Rectal smooth muscle tissue (tissue), 1 donor: ENCODE measurements at regions not wholly inside any gene's neighbourhood (a gene's known extent, or its start where the extent isn't known, plus 50 kb on each side); places are given as distances from the start of the nearest gene placed in this dataset.

Experiments
- H3K27ac ChIP-seq: one replicate; pipeline ENCODE4 v1.7.0; 2013; ENCODE audit warnings: low read depth, low read length, inconsistent platforms
- H3K27me3 ChIP-seq: one replicate; pipeline ENCODE4 v1.7.0; 2013; ENCODE audit warnings: low read length; ENCODE audit not compliant: control insufficient read depth, insufficient read depth
- H3K36me3 ChIP-seq: one replicate; pipeline ENCODE4 v1.7.0; 2013; ENCODE audit warnings: low read length; ENCODE audit not compliant: control insufficient read depth, insufficient read depth
- H3K4me1 ChIP-seq: one replicate; pipeline ENCODE4 v1.7.0; 2013; ENCODE audit warnings: low read length; ENCODE audit not compliant: control insufficient read depth, insufficient read depth
- H3K4me3 ChIP-seq: one replicate; pipeline ENCODE4 v1.7.0; 2013; ENCODE audit warnings: low read length
- H3K9ac ChIP-seq: one replicate; pipeline ENCODE4 v1.7.0; 2013; ENCODE audit warnings: low read length

DNA sequence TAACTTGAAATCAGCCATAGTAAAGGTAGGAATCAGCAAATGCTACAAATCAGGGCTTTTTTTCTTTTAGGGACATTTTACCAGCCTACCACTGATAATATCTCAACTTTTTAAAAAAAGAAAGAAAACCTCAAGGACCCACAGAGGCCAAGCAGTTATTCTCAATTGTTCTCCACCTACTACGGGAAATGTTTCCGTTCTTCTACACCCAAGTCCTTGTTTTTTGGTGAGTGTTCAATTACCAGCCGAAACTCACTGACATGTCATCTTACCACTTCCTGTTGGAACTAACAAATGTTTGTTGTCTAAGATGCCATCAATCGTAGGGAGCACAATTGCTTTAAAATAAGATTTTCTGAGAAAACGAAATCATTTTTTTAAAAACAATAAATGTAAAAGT lies 50.2 kb upstream of the CDK1 start:
- Histone ChIP-seq H3K4me3 (no peak overlapping the region), H3K9ac (no peak overlapping the region), H3K27me3 (no peaks in the 10 kb centered on the region), H3K36me3 (no peaks in the 10 kb centered on the region), H3K27ac (no peak overlapping the region), H3K4me1 (no peaks in the 10 kb centered on the region)

DNA sequence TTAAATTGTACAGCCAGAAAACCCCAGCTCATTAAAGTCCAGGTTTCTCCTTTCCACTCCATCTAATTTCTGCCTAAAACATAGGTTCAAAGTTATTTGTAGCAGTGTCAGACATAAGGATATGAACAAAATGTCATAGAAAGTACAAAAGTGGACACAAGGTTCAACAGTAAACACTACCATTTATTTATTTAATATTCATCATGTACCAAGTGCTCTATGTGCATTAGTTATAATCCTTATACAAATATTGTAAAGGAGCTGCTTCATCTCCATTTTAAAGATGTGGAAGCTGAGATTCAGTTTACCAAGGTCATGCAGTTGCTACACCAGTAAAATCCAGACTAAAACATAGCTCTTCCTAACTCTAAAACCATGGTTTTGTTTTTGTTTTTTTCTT lies 52.0 kb upstream of the CDK1 start:
- no peak overlapping the region for H3K4me3 ChIP-seq
- no peaks in the 10 kb centered on the region for H3K27me3 ChIP-seq
- H3K27ac ChIP-seq = no peak overlapping the region
- no peak overlapping the region for H3K9ac ChIP-seq
- no peaks in the 10 kb centered on the region for H3K36me3 ChIP-seq
- no peaks in the 10 kb centered on the region for H3K4me1 ChIP-seq

DNA sequence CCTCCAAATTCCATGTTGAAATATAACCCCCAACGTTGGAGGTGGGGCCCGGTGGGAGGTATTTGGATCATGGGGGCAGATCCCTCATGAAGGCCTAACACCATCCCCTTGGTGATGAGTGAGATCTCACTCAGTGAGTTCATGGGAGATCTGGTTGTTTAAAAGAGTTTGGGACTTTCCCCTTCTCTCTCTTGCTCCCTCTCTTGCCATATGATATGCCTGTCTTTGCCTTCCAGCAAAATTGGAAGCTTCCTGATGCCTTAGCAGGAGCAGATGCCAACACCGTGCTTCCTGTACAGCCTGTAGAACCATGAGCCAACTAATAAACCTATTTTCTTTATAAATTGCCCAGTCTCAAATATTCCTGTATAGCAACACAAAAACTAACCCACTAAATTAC lies 55.7 kb upstream of the CDK1 start:
- H3K4me3 ChIP-seq = no peak overlapping the region
- H3K36me3 ChIP-seq = no peaks in the 10 kb centered on the region
- H3K27ac ChIP-seq = no peak overlapping the region

DNA sequence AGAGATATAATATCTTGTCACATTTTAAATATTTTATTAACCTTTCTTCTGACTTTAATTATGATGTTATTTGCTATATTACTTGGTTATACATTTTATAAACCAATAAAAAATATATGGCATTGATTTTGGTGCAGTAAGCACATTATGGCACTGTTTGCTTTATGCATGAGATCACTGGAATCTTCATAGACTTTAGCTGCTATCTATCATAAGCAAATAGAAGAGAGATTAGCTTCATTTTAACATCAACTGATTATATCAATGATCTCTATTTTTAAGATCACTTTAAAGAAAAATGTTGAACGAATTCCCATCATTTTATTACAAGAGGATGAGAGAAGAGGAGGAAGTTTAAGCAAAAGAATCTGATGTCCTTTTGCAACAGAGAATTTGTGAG lies 58.6 kb upstream of the CDK1 start:
- Histone ChIP-seq H3K4me3 (no peak overlapping the region), H3K27ac (no peak overlapping the region), H3K4me1 (no peaks in the 10 kb centered on the region), H3K36me3 (no peaks in the 10 kb centered on the region), H3K9ac (no peak overlapping the region), H3K27me3 (no peaks in the 10 kb centered on the region)

More for the DNA sequence above, 55.7 kb upstream of the CDK1 start:
- Histone ChIP-seq H3K4me1 (no peaks in the 10 kb centered on the region), H3K27me3 (no peaks in the 10 kb centered on the region), H3K9ac (no peak overlapping the region)

DNA sequence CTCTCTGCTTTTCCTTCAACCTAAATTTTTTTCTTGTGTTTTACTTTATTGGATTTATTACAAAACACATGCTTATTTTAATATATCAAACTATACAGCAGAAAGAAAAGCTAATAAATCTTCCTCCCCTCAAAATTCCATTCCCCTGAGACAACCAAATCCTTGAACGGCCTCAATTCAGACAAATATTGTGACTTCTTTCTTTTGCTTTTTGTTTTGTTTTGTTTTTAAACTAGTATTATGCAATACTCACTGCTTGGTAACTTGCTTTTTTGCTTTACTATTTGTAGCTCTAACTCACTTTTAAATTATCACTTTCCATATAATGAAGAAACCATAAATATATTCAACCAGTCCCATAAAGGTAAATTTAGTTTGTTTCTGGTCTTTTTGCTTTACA lies 59.4 kb upstream of the CDK1 start:
- Histone ChIP-seq H3K9ac (no peak overlapping the region), H3K27me3 (no peaks in the 10 kb centered on the region), H3K36me3 (no peaks in the 10 kb centered on the region), H3K4me1 (no peaks in the 10 kb centered on the region), H3K4me3 (no peak overlapping the region), H3K27ac (no peak overlapping the region)

DNA sequence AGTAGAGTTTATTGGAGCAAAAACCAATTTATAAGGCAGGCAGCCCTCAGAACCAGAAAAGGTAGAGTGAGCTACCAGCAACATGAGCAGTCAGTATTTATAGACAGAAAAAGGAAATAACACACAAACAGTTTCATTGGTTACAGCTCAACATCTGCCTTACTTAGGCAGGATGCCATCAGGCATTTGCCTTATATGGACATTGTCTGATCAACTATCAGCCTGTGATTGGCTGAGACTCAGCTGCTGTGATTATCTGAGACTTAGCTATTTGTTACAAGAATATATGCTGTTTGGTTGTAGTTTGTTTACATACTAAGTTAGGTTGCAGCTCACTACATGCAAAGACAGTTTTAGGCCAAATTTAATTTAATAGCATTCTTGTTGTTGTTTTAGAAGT lies 60.4 kb upstream of the CDK1 start:
- Histone ChIP-seq H3K4me1 (no peaks in the 10 kb centered on the region), H3K9ac (no peak overlapping the region), H3K4me3 (no peak overlapping the region), H3K36me3 (no peaks in the 10 kb centered on the region), H3K27me3 (no peaks in the 10 kb centered on the region), H3K27ac (no peak overlapping the region)

DNA sequence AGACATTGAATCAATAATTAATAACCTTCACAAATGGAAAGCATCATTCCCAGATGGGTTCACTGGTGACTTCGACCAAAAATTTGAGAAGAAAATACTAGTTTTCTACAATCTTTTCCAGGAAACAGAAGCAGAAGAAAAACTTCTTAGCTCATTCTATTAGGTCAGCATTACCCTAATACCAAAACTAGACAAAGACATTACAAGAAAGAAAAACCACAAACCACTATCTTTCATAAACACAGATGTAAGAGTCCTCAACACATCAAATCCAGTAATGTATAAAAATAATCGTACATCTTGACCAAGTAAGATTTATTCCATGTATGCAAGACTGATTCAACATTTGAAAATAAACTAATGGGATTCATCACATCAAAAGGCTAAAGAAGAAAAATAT lies 64.0 kb upstream of the CDK1 start:
- H3K36me3 ChIP-seq = no peaks in the 10 kb centered on the region
- no peaks in the 10 kb centered on the region for H3K27me3 ChIP-seq
- H3K4me1 ChIP-seq = no peaks in the 10 kb centered on the region
- no peak overlapping the region for H3K27ac ChIP-seq
- no peak overlapping the region for H3K9ac ChIP-seq
- H3K4me3 ChIP-seq = no peak overlapping the region

DNA sequence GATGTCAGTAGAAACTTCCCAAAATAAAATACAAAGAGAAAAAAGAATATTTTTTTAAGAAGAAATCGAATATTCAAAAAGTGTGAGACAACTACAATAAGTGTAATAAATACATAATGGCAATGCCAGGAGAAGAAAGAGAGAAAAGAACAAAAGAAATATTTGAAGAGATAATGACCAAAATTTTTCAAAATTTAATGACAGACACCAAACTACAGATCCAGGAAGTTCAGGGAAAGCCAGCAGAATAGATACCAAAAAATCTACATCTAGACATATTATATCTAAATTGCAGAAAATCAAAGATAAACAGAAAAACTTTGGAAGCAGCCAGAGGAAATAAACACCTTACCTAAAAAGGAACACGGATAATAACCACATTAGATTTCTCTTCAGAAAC lies 66.8 kb upstream of the CDK1 start:
- no peak overlapping the region for H3K9ac ChIP-seq
- H3K27ac ChIP-seq = no peak overlapping the region
- no peaks in the 10 kb centered on the region for H3K4me1 ChIP-seq
- no peak overlapping the region for H3K4me3 ChIP-seq
- no peaks in the 10 kb centered on the region for H3K27me3 ChIP-seq
- H3K36me3 ChIP-seq = no peaks in the 10 kb centered on the region

DNA sequence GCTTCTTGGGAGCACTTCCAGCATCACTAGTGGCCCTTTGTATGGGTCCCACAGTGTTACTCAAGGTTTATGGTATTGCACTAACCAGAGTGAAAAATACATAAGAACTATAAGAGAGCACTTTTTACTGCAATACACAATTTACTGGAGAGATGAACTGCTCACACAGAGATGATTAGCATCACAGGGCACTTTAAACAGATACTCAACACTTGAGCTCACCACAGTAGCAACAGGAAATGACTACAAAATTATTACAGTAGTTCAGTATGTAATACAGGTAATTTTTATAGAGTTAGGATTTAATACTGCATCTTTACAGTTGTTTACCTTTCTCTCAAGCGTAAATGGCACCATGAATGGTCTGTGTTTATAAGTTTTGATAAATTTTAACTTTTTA lies 68.2 kb upstream of the CDK1 start:
- H3K36me3 ChIP-seq = no peaks in the 10 kb centered on the region
- H3K4me3 ChIP-seq = no peak overlapping the region
- H3K27me3 ChIP-seq = no peaks in the 10 kb centered on the region
- no peaks in the 10 kb centered on the region for H3K4me1 ChIP-seq
- H3K9ac ChIP-seq = no peak overlapping the region
- H3K27ac ChIP-seq = no peak overlapping the region

DNA sequence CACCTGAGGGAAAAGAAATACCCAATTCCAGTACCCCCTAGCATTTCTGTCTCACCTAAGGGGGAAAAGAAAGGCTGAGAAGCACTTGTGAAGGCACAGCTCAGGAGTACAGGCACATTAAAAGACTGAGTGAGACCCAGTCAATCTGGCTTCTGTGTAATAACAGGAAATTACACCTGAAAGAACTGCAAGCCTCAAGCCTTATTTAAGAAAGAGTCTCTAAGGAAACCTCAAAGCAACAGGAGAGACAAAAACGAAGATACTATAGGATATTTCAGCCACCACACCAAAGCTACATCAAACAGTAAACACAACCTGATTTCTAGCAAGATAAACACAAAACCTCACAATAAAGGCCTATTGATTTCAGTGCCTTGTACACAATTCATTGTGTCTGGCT lies 69.6 kb upstream of the CDK1 start:
- Histone ChIP-seq H3K9ac (no peak overlapping the region), H3K4me1 (no peaks in the 10 kb centered on the region), H3K27me3 (no peaks in the 10 kb centered on the region), H3K36me3 (no peaks in the 10 kb centered on the region), H3K4me3 (no peak overlapping the region), H3K27ac (no peak overlapping the region)

DNA sequence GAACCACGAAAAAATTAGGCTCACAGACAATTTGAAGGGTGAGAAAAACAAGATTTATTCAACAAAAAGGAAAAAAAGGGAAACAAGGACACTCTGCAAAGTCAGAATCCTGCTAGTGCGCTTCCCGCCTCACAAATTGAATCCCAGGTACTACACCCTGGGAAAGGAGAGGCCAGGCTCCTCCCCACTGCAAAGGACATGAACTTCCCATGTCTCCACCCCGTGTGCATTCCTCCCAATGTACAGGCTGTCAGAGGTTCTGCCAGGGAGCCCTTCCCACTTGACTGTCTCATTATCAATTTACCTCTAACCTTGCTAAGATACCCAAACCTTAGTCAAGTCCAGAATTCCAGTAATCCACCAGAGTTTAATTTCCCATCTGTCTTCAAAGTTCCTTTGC lies 70.4 kb upstream of the CDK1 start:
- no peaks in the 10 kb centered on the region for H3K4me1 ChIP-seq
- H3K27me3 ChIP-seq = no peaks in the 10 kb centered on the region
- H3K36me3 ChIP-seq = no peaks in the 10 kb centered on the region
- H3K27ac ChIP-seq = no peak overlapping the region
- H3K9ac ChIP-seq = no peak overlapping the region
- no peak overlapping the region for H3K4me3 ChIP-seq

DNA sequence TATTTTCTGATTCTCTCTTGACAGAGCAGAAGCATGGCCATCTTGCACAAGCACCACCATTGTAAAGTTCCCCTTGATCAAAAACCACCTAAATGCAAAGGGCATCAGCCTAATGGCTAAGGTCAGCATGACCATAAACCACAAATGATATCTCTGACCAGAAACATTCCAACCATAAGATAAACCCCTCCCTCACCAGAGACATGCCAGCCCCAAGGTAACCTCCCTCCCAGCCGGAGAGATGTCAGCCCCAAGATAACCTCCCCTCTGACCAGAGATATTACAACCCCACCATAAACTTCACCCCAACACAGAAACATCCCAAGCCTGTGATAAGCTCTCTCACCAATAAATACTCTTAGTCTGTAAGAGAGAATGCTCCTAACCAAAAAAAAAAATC lies 72.1 kb upstream of the CDK1 start:
- Histone ChIP-seq H3K4me3 (no peak overlapping the region), H3K9ac (no peak overlapping the region), H3K4me1 (no peaks in the 10 kb centered on the region), H3K27me3 (no peaks in the 10 kb centered on the region), H3K27ac (no peak overlapping the region), H3K36me3 (no peaks in the 10 kb centered on the region)

DNA sequence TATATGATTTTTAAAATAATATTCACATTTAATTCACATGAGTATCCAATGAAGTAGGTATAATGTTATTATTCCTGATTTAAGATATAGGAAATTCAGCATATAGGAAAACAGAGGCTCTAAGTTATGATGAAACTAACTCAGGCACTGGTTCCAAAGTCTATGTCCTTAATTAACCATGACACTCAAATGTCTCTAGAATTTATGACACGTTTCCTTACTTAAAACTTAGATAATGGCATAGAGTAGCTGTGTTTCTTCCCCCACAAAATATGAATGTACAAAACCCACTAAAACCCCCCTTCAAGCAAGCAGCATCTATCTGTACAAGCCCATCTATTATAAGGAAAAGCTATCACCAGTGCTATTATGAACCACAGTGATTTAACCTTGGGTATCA lies 72.9 kb upstream of the CDK1 start:
- no peak overlapping the region for H3K27ac ChIP-seq
- H3K4me3 ChIP-seq = no peak overlapping the region
- no peaks in the 10 kb centered on the region for H3K27me3 ChIP-seq
- H3K36me3 ChIP-seq = no peaks in the 10 kb centered on the region
- H3K9ac ChIP-seq = no peak overlapping the region
- no peaks in the 10 kb centered on the region for H3K4me1 ChIP-seq

DNA sequence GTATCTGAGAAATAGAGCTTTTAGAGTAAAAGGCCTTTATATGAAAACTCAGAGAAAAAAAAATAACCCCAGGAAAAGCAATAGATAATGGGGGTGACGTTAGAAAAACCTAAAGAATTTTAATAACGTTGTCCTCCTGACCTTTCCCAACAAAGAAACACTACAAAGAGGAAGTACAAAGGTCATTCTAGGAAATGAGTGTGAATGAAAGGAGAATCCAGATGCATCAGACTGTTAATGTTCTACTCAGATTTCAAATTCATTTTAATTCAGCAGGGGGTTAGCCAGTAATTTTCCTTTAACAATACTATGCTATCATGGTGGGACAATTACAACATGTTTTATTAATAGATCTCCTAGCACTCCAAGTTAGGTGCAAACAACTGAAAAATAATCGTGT lies 73.8 kb upstream of the CDK1 start:
- H3K27ac ChIP-seq = no peak overlapping the region
- H3K36me3 ChIP-seq = no peaks in the 10 kb centered on the region
- no peaks in the 10 kb centered on the region for H3K27me3 ChIP-seq
- H3K9ac ChIP-seq = no peak overlapping the region
- H3K4me1 ChIP-seq = no peaks in the 10 kb centered on the region
- H3K4me3 ChIP-seq = no peak overlapping the region
